PC-3 (cell line): ENCODE measurements at regions not wholly inside any gene's neighbourhood (a gene's known extent, or its start where the extent isn't known, plus 50 kb on each side); places are given as distances from the start of the nearest gene placed in this dataset.
"Not testable (repeated sequence)": the region's sequence is repeated elsewhere in the genome, so short reads cannot be mapped to it uniquely, and the experiment has no call there.

Experiments
- CTCF ChIP-seq: fragments of 300-600 bp; sonication (generic); conservative IDR thresholded peaks from 2 replicates; pipeline ENCODE4 v1.5.1; 2017; ENCODE audit warnings: antibody characterized with exemption, low read depth, mild to moderate bottlenecking, low read length
- EZH2phosphoT487 ChIP-seq: fragments of 300-600 bp; sonication (generic); IDR thresholded peaks from 2 replicates; pipeline ENCODE4 v1.6.1; 2018; ENCODE audit warnings: mild to moderate bottlenecking, antibody characterized with exemption, low read length, borderline replicate concordance

GRCh38 chr4:126546197-126546596 lies 1086.6 kb upstream of the INTU start:
- TF ChIP-seq CTCF, EZH2phosphoT487: not testable (repeated sequence)
